Spinal cord (tissue), 9 donors: ENCODE measurements at regions not wholly inside any gene's neighbourhood (a gene's known extent, or its start where the extent isn't known, plus 50 kb on each side); places are given as distances from the start of the nearest gene placed in this dataset.

ENCODE experiments used
- DNase-seq, 6 donors: peaks; one replicate each; pipeline versions ENCODE4 v3.0.0 to v3.0.0-alpha.2; 2013 to 2015; ENCODE audit warnings: low spot score in 6 of 6, low read depth in 4 of 6
- H3K27ac ChIP-seq: one replicate; pipeline ENCODE4 v1.5.1; 2013; ENCODE audit warnings: low read depth, low read length, control low read depth
- H3K27me3 ChIP-seq: one replicate; pipeline ENCODE4 v1.6.1; 2013; ENCODE audit warnings: low read length; ENCODE audit not compliant: control insufficient read depth, insufficient read depth
- H3K36me3 ChIP-seq: one replicate; pipeline ENCODE4 v1.6.1; 2013; ENCODE audit warnings: low read length; ENCODE audit not compliant: control insufficient read depth, insufficient read depth
- H3K4me1 ChIP-seq: one replicate; pipeline ENCODE4 v1.6.1; 2013; ENCODE audit warnings: low read length; ENCODE audit not compliant: control insufficient read depth, insufficient read depth
- H3K4me3 ChIP-seq: one replicate; pipeline ENCODE4 v1.5.1; 2013; ENCODE audit warnings: low read depth, low read length, control low read depth
- H3K9me3 ChIP-seq: one replicate; pipeline ENCODE4 v1.6.1; 2013; ENCODE audit warnings: low read length; ENCODE audit not compliant: control insufficient read depth, insufficient read depth
- WGBS: methylation state at CpG from one replicate; pipeline ENCODE4 v1.1.5; 2013; ENCODE audit warnings: missing lambda C conversion rate; ENCODE audit not compliant: insufficient coverage; 5-methylcytosine and 5-hydroxymethylcytosine counted together
- donor health status: healthy.

GRCh38 chr12:69136931-69137613 lies 102.3 kb upstream of the CPSF6 start:
- H3K27ac ChIP-seq = no peak overlapping the region
- H3K36me3 ChIP-seq = no peaks in the 10 kb centered on the region
- H3K4me3 ChIP-seq = no peak overlapping the region
- WGBS = 100% methylated on average over 1 of the region's 2 CpGs
- no peaks in the 10 kb centered on the region for H3K9me3 ChIP-seq
- no peaks in the 10 kb centered on the region for H3K4me1 ChIP-seq
- no peak for DNase-seq
- H3K27me3 ChIP-seq = no peaks in the 10 kb centered on the region

DNA sequence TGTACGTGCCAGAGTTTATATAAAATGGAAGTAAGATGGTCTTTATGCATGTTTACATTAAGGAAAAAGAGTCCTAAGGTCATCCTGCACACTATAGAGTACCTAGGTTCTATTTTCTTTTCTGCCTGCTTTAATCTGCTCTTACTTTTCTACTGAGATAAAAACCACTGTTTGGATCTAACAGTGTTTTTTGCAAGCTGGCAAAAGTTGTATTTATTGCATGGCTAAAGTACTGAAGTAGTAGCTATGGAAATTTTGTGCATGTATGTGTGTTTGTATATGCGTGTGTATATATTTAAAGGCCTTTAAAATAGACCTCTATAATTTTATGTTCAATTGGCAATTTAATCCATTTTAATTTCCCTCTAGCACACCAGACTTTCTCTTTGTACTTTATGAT lies 98.3 kb upstream of the CPSF6 start:
- Histone ChIP-seq H3K9me3 (no peaks in the 10 kb centered on the region), H3K4me3 (no peak overlapping the region), H3K4me1 (no peaks in the 10 kb centered on the region), H3K36me3 (no peaks in the 10 kb centered on the region), H3K27ac (no peak overlapping the region), H3K27me3 (no peaks in the 10 kb centered on the region)
- WGBS = no CpG with 5 or more reads among the region's 2 CpGs
- DNase-seq = no peak

DNA sequence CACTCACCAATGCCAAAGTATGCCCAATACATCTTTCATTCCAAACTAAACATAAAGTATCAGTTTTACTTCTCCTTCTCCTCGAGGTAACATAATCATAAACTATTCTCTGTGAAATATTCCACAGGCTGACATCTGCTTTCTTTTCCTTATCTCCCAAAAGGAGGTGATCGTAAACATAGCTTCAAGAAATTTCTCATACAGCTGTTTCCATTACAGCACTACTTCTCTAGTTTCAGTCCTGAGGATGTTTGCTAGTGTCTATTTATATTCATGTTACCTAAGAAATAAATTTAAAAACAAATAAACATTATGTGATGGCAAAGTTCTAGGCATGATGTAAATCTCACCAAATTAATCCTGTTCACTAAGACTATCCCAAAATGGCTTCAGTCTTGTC lies 90.1 kb upstream of the CPSF6 start:
- no peaks in the 10 kb centered on the region for H3K27me3 ChIP-seq
- H3K4me3 ChIP-seq = no peak overlapping the region
- H3K9me3 ChIP-seq = no peaks in the 10 kb centered on the region
- H3K36me3 ChIP-seq = no peaks in the 10 kb centered on the region
- H3K27ac ChIP-seq = no peak overlapping the region
- H3K4me1 ChIP-seq = no peaks in the 10 kb centered on the region
- WGBS = 89% methylated on average over 1 of the region's 2 CpGs
- no peak for DNase-seq

DNA sequence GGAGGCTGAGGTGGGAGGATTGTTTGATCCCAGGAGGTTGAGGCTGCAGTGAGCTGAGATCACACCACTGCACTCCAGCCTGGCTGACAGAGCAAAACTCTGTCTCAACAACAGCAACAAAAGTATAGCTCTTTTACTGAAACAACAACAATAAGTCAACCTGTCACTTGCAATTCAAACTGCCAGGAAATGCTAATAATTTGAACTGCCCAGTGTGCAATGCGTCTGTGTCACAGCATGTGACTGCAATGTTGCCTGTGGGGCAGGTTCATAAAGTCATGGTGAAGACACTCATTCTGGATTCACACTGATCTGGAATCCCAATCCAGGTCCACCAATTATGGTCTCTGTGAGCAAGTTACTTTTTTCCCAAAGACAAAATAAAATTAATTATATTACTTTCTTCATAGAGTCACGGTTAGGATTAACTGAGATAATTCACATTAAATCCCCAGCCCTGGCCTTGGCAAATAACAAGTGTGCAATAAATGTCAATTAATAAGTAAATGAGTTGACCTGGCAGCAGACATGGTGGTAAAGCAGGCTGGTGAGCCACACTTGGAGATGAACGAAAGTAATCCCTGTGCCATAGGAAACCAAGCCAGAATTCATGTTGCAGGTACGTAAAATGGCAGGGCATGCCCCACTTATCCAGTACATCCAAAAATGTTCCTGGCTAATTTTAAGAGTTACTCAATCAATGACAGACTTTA lies 89.1 kb upstream of the CPSF6 start:
- Histone ChIP-seq H3K27me3 (no peaks in the 10 kb centered on the region), H3K4me1 (no peaks in the 10 kb centered on the region), H3K27ac (no peak overlapping the region), H3K4me3 (no peak overlapping the region), H3K36me3 (no peaks in the 10 kb centered on the region), H3K9me3 (no peaks in the 10 kb centered on the region)
- no peak for DNase-seq
- 56% methylated on average over 1 of the region's 4 CpGs for WGBS

- no peak for DNase-seq
- Histone ChIP-seq H3K9me3 (no peaks in the 10 kb centered on the region), H3K4me1 (no peaks in the 10 kb centered on the region), H3K27ac (no peak overlapping the region), H3K36me3 (no peaks in the 10 kb centered on the region), H3K4me3 (no peak overlapping the region), H3K27me3 (no peaks in the 10 kb centered on the region)
- no CpG with 5 or more reads among the region's 2 CpGs for WGBS
Observed at GRCh38 chr12:69150796-69151127, 88.6 kb upstream of the CPSF6 start.

- Histone ChIP-seq H3K27ac (no peak overlapping the region), H3K9me3 (no peaks in the 10 kb centered on the region), H3K36me3 (no peaks in the 10 kb centered on the region), H3K27me3 (no peaks in the 10 kb centered on the region), H3K4me3 (no peak overlapping the region), H3K4me1 (no peaks in the 10 kb centered on the region)
- 17% methylated on average over 2 of the region's 7 CpGs for WGBS
- no peak for DNase-seq
Observed at GRCh38 chr12:69151254-69151764, 88.1 kb upstream of the CPSF6 start.

DNA sequence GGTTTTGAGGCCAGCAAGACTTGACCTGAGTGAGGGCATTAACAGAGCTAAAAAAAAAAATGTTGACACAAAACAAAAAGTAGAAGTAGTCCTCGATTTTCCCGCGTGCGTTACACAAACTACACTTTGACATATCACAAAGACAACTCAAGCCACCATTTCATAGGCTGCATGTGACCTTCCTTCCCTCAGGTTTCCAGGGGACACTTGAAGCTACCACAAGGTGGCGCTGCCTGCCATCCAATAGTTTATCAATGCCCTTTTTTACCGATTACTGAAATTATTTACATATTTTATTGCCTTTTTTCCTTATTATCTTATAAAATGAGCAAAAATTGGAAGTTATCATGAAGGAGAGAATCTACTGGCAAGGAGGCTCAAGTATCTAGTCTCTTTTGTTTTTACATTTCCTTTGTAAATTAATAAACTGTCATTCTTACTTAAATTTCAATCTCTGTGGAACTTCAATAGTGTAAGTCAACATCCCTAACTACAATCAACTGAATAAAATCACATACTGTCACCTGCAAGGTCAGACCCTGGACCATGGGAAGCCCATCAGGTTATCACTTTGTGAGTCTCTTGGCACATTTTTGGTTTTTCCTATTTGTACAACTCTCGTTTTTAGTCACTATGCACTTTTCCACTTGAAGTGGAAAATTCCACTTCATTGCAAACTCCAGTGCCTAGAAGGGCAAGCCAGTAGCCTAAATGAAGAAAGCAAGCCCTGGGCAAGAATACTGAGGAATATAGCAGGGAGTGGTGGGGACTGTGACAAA lies 84.6 kb upstream of the CPSF6 start:
- Histone ChIP-seq H3K36me3 (no peaks in the 10 kb centered on the region), H3K27ac (no peak overlapping the region), H3K4me1 (peaks cover 5% of the 10 kb centered on the region), H3K4me3 (no peak overlapping the region), H3K9me3 (no peaks in the 10 kb centered on the region), H3K27me3 (no peaks in the 10 kb centered on the region)
- 0% methylated on average over 3 of the region's 7 CpGs for WGBS
- DNase-seq = peak in 3 of 6 donors; percentile 49 to 92 (median 74)

- H3K27me3 ChIP-seq = no peaks in the 10 kb centered on the region
- H3K4me3 ChIP-seq = no peak overlapping the region
- peak in 4 of 6 donors; percentile 39 to 87 (median 68) for DNase-seq
- H3K9me3 ChIP-seq = no peaks in the 10 kb centered on the region
- 8% methylated on average over 9 of the region's 13 CpGs for WGBS
- H3K36me3 ChIP-seq = no peaks in the 10 kb centered on the region
- H3K27ac ChIP-seq = no peak overlapping the region
- H3K4me1 ChIP-seq = peaks cover 5% of the 10 kb centered on the region
Observed at GRCh38 chr12:69157023-69157655, 82.2 kb upstream of the CPSF6 start.

DNA sequence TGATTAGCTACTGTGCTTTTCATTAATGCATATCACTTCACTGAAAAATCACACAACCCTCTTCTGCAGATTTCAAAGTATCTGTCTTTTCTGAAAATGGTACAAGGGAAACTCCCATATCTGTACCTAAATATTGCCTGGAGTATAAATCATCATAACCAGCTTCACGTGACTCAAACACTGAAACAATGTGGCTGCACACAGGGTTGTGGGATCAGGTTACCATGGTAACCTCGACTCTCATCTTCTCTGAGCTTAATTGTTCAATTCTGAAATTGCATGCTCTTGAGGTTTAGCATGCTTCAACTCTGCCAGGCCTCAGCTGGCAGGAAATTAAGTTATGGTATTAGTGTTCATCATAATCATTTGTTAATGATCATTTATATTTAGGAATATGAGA lies 77.5 kb upstream of the CPSF6 start:
- Histone ChIP-seq H3K4me3 (no peak overlapping the region), H3K9me3 (no peaks in the 10 kb centered on the region), H3K36me3 (no peaks in the 10 kb centered on the region), H3K4me1 (peaks cover 4% of the 10 kb centered on the region), H3K27me3 (no peaks in the 10 kb centered on the region), H3K27ac (no peak overlapping the region)
- DNase-seq = peak in 3 of 6 donors; percentile 53 to 96 (median 73)
- WGBS = 17% methylated on average over 1 of the region's 2 CpGs
